ENCODE measurements at regions not wholly inside any gene's neighbourhood (a gene's known extent, or its start where the extent isn't known, plus 50 kb on each side); places are given as distances from the start of the nearest gene placed in this dataset.

GRCh38 chr3:164267053-164267452 lies 811.2 kb downstream of the SI start:
- DNase-seq (ENCODE audit: low read depth, low spot score): no peak

- no peak for DNase-seq (ENCODE audit: low read depth, low spot score)
Observed at GRCh38 chr3:164250923-164251322, 827.4 kb downstream of the SI start.

- no peak for DNase-seq (ENCODE audit: low read depth, low spot score)
Observed at GRCh38 chr3:164236851-164237250, 841.4 kb downstream of the SI start.

- DNase-seq (ENCODE audit: low read depth, low spot score): peak; percentile 2
Observed at GRCh38 chr3:164235289-164236028, 842.8 kb downstream of the SI start.

- no peak for DNase-seq (ENCODE audit: low read depth, low spot score)
Observed at GRCh38 chr3:164233951-164234350, 844.3 kb downstream of the SI start.

GRCh38 chr3:164231718-164232117 lies 846.6 kb downstream of the SI start:
- no peak for DNase-seq (ENCODE audit: low read depth, low spot score)

GRCh38 chr3:164230385-164231094 lies 847.8 kb downstream of the SI start:
- DNase-seq (ENCODE audit: low read depth, low spot score): no peak

- no peak for DNase-seq (ENCODE audit: low read depth, low spot score)
Observed at GRCh38 chr3:164224126-164224525, 854.2 kb downstream of the SI start.

GRCh38 chr3:164222197-164222596 lies 856.1 kb downstream of the SI start:
- DNase-seq (ENCODE audit: low read depth, low spot score): no peak

GRCh38 chr3:164221297-164221696 lies 857.0 kb downstream of the SI start:
- DNase-seq (ENCODE audit: low read depth, low spot score): no peak

- no peak for DNase-seq (ENCODE audit: low read depth, low spot score)
Observed at GRCh38 chr3:164209363-164209762, 868.9 kb downstream of the SI start.

- DNase-seq (ENCODE audit: low read depth, low spot score): no peak
Observed at GRCh38 chr3:164208821-164209220, 869.5 kb downstream of the SI start.

GRCh38 chr3:164208048-164208447 lies 870.2 kb downstream of the SI start:
- DNase-seq (ENCODE audit: low read depth, low spot score): no peak

GRCh38 chr3:164200053-164200823 lies 878.1 kb downstream of the SI start:
- DNase-seq (ENCODE audit: low read depth, low spot score): no peak

- no peak for DNase-seq (ENCODE audit: low read depth, low spot score)
Observed at GRCh38 chr3:164196477-164196876, 881.8 kb downstream of the SI start.

GRCh38 chr3:164194842-164195241 lies 883.5 kb downstream of the SI start:
- no peak for DNase-seq (ENCODE audit: low read depth, low spot score)

GRCh38 chr3:164192974-164193373 lies 885.3 kb downstream of the SI start:
- no peak for DNase-seq (ENCODE audit: low read depth, low spot score)

- no peak for DNase-seq (ENCODE audit: low read depth, low spot score)
Observed at GRCh38 chr3:164190566-164190965, 887.7 kb downstream of the SI start.

GRCh38 chr3:164186095-164186494 lies 892.2 kb downstream of the SI start:
- no peak for DNase-seq (ENCODE audit: low read depth, low spot score)

GRCh38 chr3:164179110-164179774 lies 899.1 kb downstream of the SI start:
- no peak for DNase-seq (ENCODE audit: low read depth, low spot score)

GRCh38 chr3:164174059-164174458 lies 904.2 kb downstream of the SI start:
- DNase-seq (ENCODE audit: low read depth, low spot score): no peak

GRCh38 chr3:164155400-164155799 lies 922.9 kb downstream of the SI start:
- DNase-seq (ENCODE audit: low read depth, low spot score): no peak
